ENCODE measurements at regions not wholly inside any gene's neighbourhood (a gene's known extent, or its start where the extent isn't known, plus 50 kb on each side); places are given as distances from the start of the nearest gene placed in this dataset.
"Not testable (repeated sequence)": the region's sequence is repeated elsewhere in the genome, so short reads cannot be mapped to it uniquely, and the experiment has no call there.

GRCh38 chr12:19719672-19720071 lies 280.4 kb downstream of the AEBP2 start:
- DNase-seq, result no peak

GRCh38 chr12:19726122-19726521 lies 286.8 kb downstream of the AEBP2 start:
- DNase-seq, result no peak

GRCh38 chr12:19726592-19726991 lies 287.3 kb downstream of the AEBP2 start:
- no peak for DNase-seq

- DNase-seq, result no peak
These were observed 297.7 kb downstream of the AEBP2 start for GRCh38 chr12:19737019-19737418.

GRCh38 chr12:19739195-19739776 lies 300.0 kb downstream of the AEBP2 start:
- no peak for DNase-seq

- no peak for DNase-seq
These were observed 301.3 kb downstream of the AEBP2 start for GRCh38 chr12:19740472-19741131.

- DNase-seq, result no peak
These were observed 301.8 kb downstream of the AEBP2 start for GRCh38 chr12:19741132-19741489.

- DNase-seq, result no peak
These were observed 305.5 kb downstream of the AEBP2 start for GRCh38 chr12:19744705-19745218.

- DNase-seq, result no peak
These were observed 307.2 kb downstream of the AEBP2 start for GRCh38 chr12:19746471-19746870.

- DNase-seq, result no peak
These were observed 310.7 kb downstream of the AEBP2 start for GRCh38 chr12:19749906-19750574.

GRCh38 chr12:19751078-19751477 lies 311.8 kb downstream of the AEBP2 start:
- DNase-seq, result no peak

- no peak for DNase-seq
These were observed 313.4 kb downstream of the AEBP2 start for GRCh38 chr12:19752712-19753111.

GRCh38 chr12:19755136-19755535 lies 315.8 kb downstream of the AEBP2 start:
- no peak for DNase-seq

GRCh38 chr12:19757317-19757877 lies 318.1 kb downstream of the AEBP2 start:
- no peak for DNase-seq

- DNase-seq, result no peak
These were observed 319.9 kb downstream of the AEBP2 start for GRCh38 chr12:19759227-19759626.

GRCh38 chr12:19760611-19761010 lies 321.3 kb downstream of the AEBP2 start:
- no peak for DNase-seq

- no peak for DNase-seq
These were observed 322.2 kb downstream of the AEBP2 start for GRCh38 chr12:19761463-19761862.

- no peak for DNase-seq
These were observed 324.2 kb downstream of the AEBP2 start for GRCh38 chr12:19763488-19763887.

GRCh38 chr12:19764408-19764807 lies 325.1 kb downstream of the AEBP2 start:
- DNase-seq, result no peak

- DNase-seq, result no peak
These were observed 332.6 kb downstream of the AEBP2 start for GRCh38 chr12:19771858-19772257.

GRCh38 chr12:19772776-19773175 lies 333.5 kb downstream of the AEBP2 start:
- DNase-seq, result no peak

- no peak for DNase-seq
These were observed 335.9 kb downstream of the AEBP2 start for GRCh38 chr12:19775241-19775640.

- not testable (repeated sequence) for DNase-seq
These were observed 336.7 kb downstream of the AEBP2 start for GRCh38 chr12:19775976-19776375.

- DNase-seq, result no peak
These were observed 338.9 kb downstream of the AEBP2 start for GRCh38 chr12:19778172-19778571.

All from cerebellar nuclear complex (tissue), 1 donor.